GM12878 (cell line): ENCODE measurements at regions not wholly inside any gene's neighbourhood (a gene's known extent, or its start where the extent isn't known, plus 50 kb on each side); places are given as distances from the start of the nearest gene placed in this dataset.

ENCODE experiments used
- ATAC-seq: fragments of 200-7000 bp; cut with Tn5 transposase; 3 replicates; pipeline ENCODE4 v1.9.1; 2020; ENCODE audit warnings: mild to moderate bottlenecking, moderate library complexity
- BruUV-seq: library from RNA; stranded (reverse); fragments of 400-500 nt; replicated peaks from 2 replicates; lab custom pipeline; 2021; lab: Mats Ljungman, UMichigan
- CTCF ChIA-PET: fragments of 300-600 bp; sonication (Branson Sonifier 250); formaldehyde crosslinking; extraction: SDS; loops from one replicate; lab custom pipeline; 2021; ENCODE audit warnings: inconsistent platforms; lab: Yijun Ruan, JAX
- POLR2A ChIA-PET: fragments of 350-600 bp; formaldehyde crosslinking; extraction: SDS; loops from one replicate; lab custom pipeline; 2021; ENCODE audit warnings: inconsistent platforms; lab: Charles Lee
- RAD21 ChIA-PET: fragments of 300-600 bp; sonication (Branson Sonifier 250); formaldehyde crosslinking; loops from one replicate; lab custom pipeline; 2023; ENCODE audit warnings: antibody characterized with exemption; ENCODE audit not compliant: unreplicated experiment; lab: Charles Lee
- SMC1A ChIA-PET: fragments of 300-600 bp; sonication (Branson Sonifier 250); formaldehyde crosslinking; loops from one replicate; lab custom pipeline; 2023; ENCODE audit not compliant: unreplicated experiment, uncharacterized antibody; lab: Charles Lee
- DNase-seq: peaks from one replicate; pipeline ENCODE4 v3.0.0-alpha.2; 2011; ENCODE audit warnings: low read depth, low spot score
- FAIRE-seq: peaks from 3 replicates; lab custom pipeline; 2011; peaks lifted over from hg19 to GRCh38; lab: Jason Lieb, UNC
- H2AFZ ChIP-seq: 2 replicates; pipeline ENCODE4 v1.6.0; 2011; ENCODE audit warnings: low read depth, low read length, control low read depth; ENCODE audit not compliant: control insufficient read depth
- H3K27ac ChIP-seq: 2 replicates; pipeline ENCODE4 v1.5.1; 2011; ENCODE audit warnings: control low read depth; ENCODE audit not compliant: control insufficient read depth, insufficient read depth
- H3K27me3 ChIP-seq, 2 experiments: replicated peaks in 1 of 2; 2 replicates each; pipeline versions ENCODE4 v1.6.0 to v1.6.1; 2011; ENCODE audit warnings: low read length in 1 of 2; ENCODE audit not compliant: control insufficient read depth in 2 of 2, insufficient read depth in 2 of 2
- H3K36me3 ChIP-seq, 2 experiments: 2 replicates each; pipeline ENCODE4 v1.5.1; 2011; ENCODE audit warnings: low read length in 1 of 2; ENCODE audit not compliant: control insufficient read depth in 2 of 2, insufficient read depth in 2 of 2
- H3K4me1 ChIP-seq: 2 replicates; pipeline ENCODE4 v1.6.1; 2011; ENCODE audit warnings: mild to moderate bottlenecking, low read length, moderate library complexity, mixed read lengths; ENCODE audit not compliant: control insufficient read depth, insufficient read depth
- H3K4me2 ChIP-seq: 2 replicates; pipeline ENCODE4 v1.6.0; 2011; ENCODE audit warnings: control low read depth; ENCODE audit not compliant: control insufficient read depth, insufficient read depth
- H3K4me3 ChIP-seq: fragments of 200-600 bp; sonication (generic); 2 replicates; pipeline ENCODE4 v1.5.1; 2016
- H3K79me2 ChIP-seq: 2 replicates; pipeline ENCODE4 v1.6.0; 2011; ENCODE audit warnings: low read length; ENCODE audit not compliant: control insufficient read depth, insufficient read depth
- H3K9ac ChIP-seq: 2 replicates; pipeline ENCODE4 v1.8.0; 2011; ENCODE audit warnings: low read length, control low read depth, mixed read lengths; ENCODE audit not compliant: control insufficient read depth, insufficient read depth
- H3K9me3 ChIP-seq: replicated peaks from 3 replicates; pipeline ENCODE4 v1.5.1; 2011; ENCODE audit warnings: mild to moderate bottlenecking, low read length; ENCODE audit not compliant: control insufficient read depth, insufficient read depth
- H4K20me1 ChIP-seq: 2 replicates; pipeline ENCODE4 v1.6.0; 2011; ENCODE audit not compliant: control insufficient read depth, insufficient read depth
- ASH2L ChIP-seq: fragments of 300-600, 200-600 bp; sonication (generic); IDR thresholded peaks from 2 replicates; pipeline ENCODE4 v1.6.1; 2017; ENCODE audit warnings: low read depth, mild to moderate bottlenecking, borderline replicate concordance
- ATF7 ChIP-seq: fragments of 450-650 bp; IDR thresholded peaks from 2 replicates; pipeline ENCODE4 v1.6.1; 2016; ENCODE audit warnings: low read depth, mild to moderate bottlenecking
- BCL3 ChIP-seq: IDR thresholded peaks from 2 replicates; pipeline ENCODE4 v1.6.1; 2011; ENCODE audit warnings: borderline replicate concordance, low read depth, mild to moderate bottlenecking, moderate library complexity, low read length; ENCODE audit not compliant: insufficient read depth, poor library complexity, severe bottlenecking
- CREB1 ChIP-seq: IDR thresholded peaks from 2 replicates; pipeline ENCODE4 v1.6.1; 2012; ENCODE audit warnings: low read depth, mild to moderate bottlenecking, inconsistent platforms
- CUX1 ChIP-seq: IDR thresholded peaks from 2 replicates; pipeline ENCODE4 v1.6.1; 2012; ENCODE audit warnings: improper control_type of control experiment, low read depth, low read length; ENCODE audit not compliant: insufficient replicate concordance
- EGR1 ChIP-seq, 2 experiments: IDR thresholded peaks; 1 replicate in 1 of 2; 2 replicates in 1 of 2; pipeline ENCODE4 v1.6.1; 2011 to 2012; ENCODE audit warnings: low read depth in 2 of 2, low read length in 2 of 2, borderline replicate concordance in 1 of 2, mild to moderate bottlenecking in 1 of 2, moderate library complexity in 1 of 2
- FOXK2 ChIP-seq: fragments of 450-650 bp; IDR thresholded peaks from 2 replicates; pipeline ENCODE4 v1.6.1; 2017; ENCODE audit warnings: mild to moderate bottlenecking, moderate library complexity
- HCFC1 ChIP-seq: fragments of 150-350 bp; IDR thresholded peaks from 2 replicates; pipeline ENCODE4 v1.6.1; 2014; ENCODE audit warnings: low read length
- JUNB ChIP-seq: IDR thresholded peaks from 2 replicates; pipeline ENCODE4 v1.6.1; 2016; ENCODE audit warnings: antibody characterized with exemption, mild to moderate bottlenecking
- NR2C2 ChIP-seq: IDR thresholded peaks from 2 replicates; pipeline ENCODE4 v1.6.1; 2011; ENCODE audit warnings: borderline replicate concordance, low read depth; ENCODE audit not compliant: control insufficient read depth, insufficient read length
- NR2F1 ChIP-seq: fragments of 450-650 bp; conservative IDR thresholded peaks from 2 replicates; pipeline ENCODE4 v1.6.1; 2017; ENCODE audit warnings: mild to moderate bottlenecking
- PML ChIP-seq: IDR thresholded peaks from 2 replicates; pipeline ENCODE4 v1.6.1; 2012; ENCODE audit warnings: low read length, inconsistent platforms
- POLR2A ChIP-seq: IDR thresholded peaks from 2 replicates; pipeline ENCODE4 v1.6.1; 2011; ENCODE audit warnings: low read depth, mild to moderate bottlenecking, low read length
- PRDM15 ChIP-seq: fragments of 450-650 bp; formaldehyde crosslinking; IDR thresholded peaks from 2 replicates; pipeline ENCODE4 v1.4.0; 2020; ENCODE audit warnings: mild to moderate bottlenecking, moderate library complexity
- RFX5 ChIP-seq: IDR thresholded peaks from 2 replicates; pipeline ENCODE4 v1.6.1; 2011; ENCODE audit warnings: low read depth, low read length, improper control_type of control experiment
- SP1 ChIP-seq: IDR thresholded peaks from one replicate; pipeline ENCODE4 v1.6.1; 2011; ENCODE audit warnings: low read depth, low read length
- ZBED1 ChIP-seq: IDR thresholded peaks from 2 replicates; pipeline ENCODE4 v1.6.1; 2016; ENCODE audit warnings: borderline replicate concordance
- ZSCAN29 ChIP-seq: fragments of 450-650 bp; IDR thresholded peaks from 2 replicates; pipeline ENCODE4 v1.6.1; 2017; ENCODE audit warnings: mild to moderate bottlenecking, moderate library complexity
- in situ Hi-C: fragments of 300-500 bp; cut with MboI; formaldehyde crosslinking; loops from 9 replicates; pipeline ENCODE4 v1.14.3; 2018; ENCODE audit warnings: mixed read lengths
- intact Hi-C: fragments of 100-400 bp; cut with micrococcal nuclease; formaldehyde crosslinking; loops from one replicate; pipeline ENCODE4 v1.14.2; 2022; ENCODE audit not compliant: unreplicated experiment

- in situ Hi-C loops (no loop called here), intact Hi-C loops (no loop called here)
- ChIA-PET CTCF (interaction anchor here (1.2 kb wide), 1 partner anchor 10 kb away, joined by 3 read pairs; no protein-coding TSS in a partner anchor), RAD21 (no interaction called here), SMC1A (no interaction called here), POLR2A (no interaction called here)
- Histone ChIP-seq H2AFZ (no peak overlapping the region), H3K9me3 (no peaks in the 10 kb centered on the region; the same call in 2 of the 3 replicates), H4K20me1 (no peaks in the 10 kb centered on the region), H3K4me3 (no peak overlapping the region), H3K4me2 (no peak overlapping the region), H3K79me2 (no peaks in the 10 kb centered on the region), H3K4me1 (no peaks in the 10 kb centered on the region), H3K36me3 (no peaks in the 10 kb centered on the region), H3K27me3 (no peaks in the 10 kb centered on the region), H3K27ac (no peak overlapping the region), H3K9ac (no peak overlapping the region)
- DNase-seq (no peak), ATAC-seq (no peak), FAIRE-seq (no peak)
- no TSS peak for BruUV-seq
- no peak for TF ChIP-seq CUX1
- TF ChIP-seq HCFC1, result no peak
- no peak for TF ChIP-seq NR2F1
- no peak for TF ChIP-seq ATF7
- TF ChIP-seq ZSCAN29, result no peak
- TF ChIP-seq BCL3, result no peak
- no peak for TF ChIP-seq NR2C2
- TF ChIP-seq PRDM15 (CRISPR knock-in tag), result no peak
- TF ChIP-seq EGR1 (IDR thresholded peaks at IDR 0.05; ENCODE audit: borderline replicate concordance in 1 of 2, low read depth in 2 of 2, low read length in 2 of 2), result no peak
- TF ChIP-seq FOXK2, result no peak
- no peak for TF ChIP-seq RFX5
- no peak for TF ChIP-seq PML
- TF ChIP-seq CREB1, result no peak
- no peak for TF ChIP-seq POLR2A
- TF ChIP-seq SP1, result no peak
- no peak for TF ChIP-seq ASH2L
- TF ChIP-seq JUNB, result no peak
- no peak for TF ChIP-seq ZBED1
Measured at GRCh38 chr15:24745290-24745689, 69.7 kb downstream of the NPAP1 start.
